Inflammatory macrophage treated with lipopolysaccharide for 4 hours (primary cell): ENCODE measurements at regions not wholly inside any gene's neighbourhood (a gene's known extent, or its start where the extent isn't known, plus 50 kb on each side); places are given as distances from the start of the nearest gene placed in this dataset.
"Not testable (repeated sequence)": the region's sequence is repeated elsewhere in the genome, so short reads cannot be mapped to it uniquely, and the experiment has no call there.

Experiments
- DNase-seq: peaks from one replicate; pipeline ENCODE4 v3.0.0-alpha.2; 2020

DNA sequence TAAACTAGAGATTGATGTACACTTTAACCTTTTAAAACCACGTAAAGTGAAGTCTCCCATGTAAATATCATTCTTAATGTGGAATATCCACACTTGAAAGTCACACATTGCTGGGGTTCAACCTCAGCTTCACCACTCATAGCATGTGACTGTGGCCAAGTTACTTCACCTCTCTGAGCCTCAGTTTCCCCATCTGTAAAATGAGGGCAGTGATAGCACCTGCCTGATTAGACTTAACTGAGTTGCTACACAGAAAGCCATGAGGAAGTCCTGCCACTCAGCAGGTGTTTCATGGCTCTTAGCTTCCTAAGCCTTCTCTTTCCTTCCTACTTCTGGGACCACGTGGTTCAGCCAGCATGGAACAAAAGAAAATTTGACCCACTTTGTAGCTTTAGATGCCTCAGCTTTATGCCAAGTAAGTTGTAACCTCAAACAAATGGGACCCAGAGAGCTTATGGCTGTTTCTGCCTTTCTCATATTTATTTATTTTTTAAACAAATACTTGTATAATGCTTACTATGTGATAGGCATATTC is 277.3 kb upstream of the KLF3 start:
- DNase-seq, result no peak

DNA sequence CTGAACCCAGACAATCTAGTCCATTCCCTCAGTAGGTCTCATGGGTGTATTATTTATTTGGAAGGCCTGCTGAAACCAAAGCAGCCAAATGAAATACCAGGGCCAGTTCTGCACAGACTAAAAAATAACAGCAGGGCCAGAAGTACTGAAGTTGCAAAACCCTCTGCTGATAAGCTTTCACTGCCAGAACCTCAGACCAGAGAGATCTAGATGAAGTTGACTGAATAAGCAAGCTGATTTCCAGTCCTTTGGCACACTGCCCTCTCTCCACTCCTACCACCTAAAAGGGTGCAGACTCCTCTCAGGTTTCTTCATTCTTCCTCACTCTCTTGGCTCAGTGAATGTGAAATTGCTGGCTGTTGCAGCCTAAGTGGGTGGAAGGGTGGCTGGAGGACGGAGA is 276.7 kb upstream of the KLF3 start:
- DNase-seq, result no peak

DNA sequence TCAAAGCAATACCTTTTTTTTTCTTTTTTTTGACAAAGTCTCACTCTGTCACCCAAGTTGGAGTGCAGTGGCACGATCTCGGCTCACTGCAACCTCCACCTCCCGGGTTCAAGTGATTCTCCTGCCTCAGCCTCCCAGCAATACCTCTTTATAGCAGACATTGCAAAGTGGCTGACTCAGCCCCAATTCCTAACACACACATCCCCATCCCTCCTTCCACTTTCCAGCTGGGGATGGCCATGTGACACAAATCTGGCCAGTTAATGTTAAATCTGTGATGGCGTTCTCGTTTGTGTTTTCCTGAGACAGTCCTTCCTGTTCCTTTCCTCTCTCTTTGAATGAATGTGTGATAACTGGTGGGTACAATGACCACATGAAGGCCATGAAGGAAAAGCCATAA is 276.2 kb upstream of the KLF3 start:
- DNase-seq, result no peak

DNA sequence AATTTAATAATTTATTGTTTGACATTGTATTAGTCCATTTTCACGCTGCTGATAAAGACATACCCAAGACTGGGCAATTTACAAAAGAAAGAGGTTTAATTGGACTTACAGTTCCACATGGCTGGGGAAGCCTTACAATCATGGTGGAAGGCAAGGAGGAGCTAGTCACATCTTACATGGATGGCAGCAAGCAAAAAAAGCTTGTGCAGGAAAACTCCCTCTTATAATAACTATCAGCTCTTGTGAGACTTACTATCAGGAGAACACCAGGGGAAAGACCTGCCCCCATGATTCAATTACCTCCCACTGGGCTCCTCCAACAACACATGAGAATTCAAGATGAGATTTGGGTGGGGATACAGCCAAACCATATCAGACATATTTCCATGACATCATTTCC is 275.1 kb upstream of the KLF3 start:
- not testable (repeated sequence) for DNase-seq

DNA sequence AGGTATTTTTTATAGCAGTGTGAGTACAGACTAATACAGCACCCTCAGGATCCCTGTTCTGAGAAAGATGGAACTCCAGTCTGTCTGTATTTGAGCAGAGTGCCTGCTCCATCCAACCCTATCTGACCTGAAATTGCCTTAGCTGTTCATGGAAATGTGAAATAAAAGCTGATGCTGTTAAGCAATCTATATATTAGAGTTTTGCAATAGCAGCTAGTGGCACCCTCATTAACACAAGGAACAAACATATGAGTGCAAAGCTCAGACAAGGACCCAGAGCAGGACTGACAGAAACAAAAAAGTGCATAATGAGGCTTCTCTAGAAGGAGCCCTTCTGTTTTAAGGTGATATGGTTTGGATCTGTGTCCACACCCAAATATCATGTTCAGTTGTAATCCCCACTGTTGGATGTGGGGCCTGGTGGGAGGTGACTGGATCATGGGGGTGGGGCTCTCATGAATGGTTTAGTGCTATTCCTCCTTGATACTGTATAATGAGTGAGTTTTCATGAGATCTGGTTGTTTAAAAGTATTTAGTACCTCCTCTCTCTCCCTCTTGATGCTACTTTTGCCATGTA is 272.9 kb upstream of the KLF3 start:
- no peak for DNase-seq

DNA sequence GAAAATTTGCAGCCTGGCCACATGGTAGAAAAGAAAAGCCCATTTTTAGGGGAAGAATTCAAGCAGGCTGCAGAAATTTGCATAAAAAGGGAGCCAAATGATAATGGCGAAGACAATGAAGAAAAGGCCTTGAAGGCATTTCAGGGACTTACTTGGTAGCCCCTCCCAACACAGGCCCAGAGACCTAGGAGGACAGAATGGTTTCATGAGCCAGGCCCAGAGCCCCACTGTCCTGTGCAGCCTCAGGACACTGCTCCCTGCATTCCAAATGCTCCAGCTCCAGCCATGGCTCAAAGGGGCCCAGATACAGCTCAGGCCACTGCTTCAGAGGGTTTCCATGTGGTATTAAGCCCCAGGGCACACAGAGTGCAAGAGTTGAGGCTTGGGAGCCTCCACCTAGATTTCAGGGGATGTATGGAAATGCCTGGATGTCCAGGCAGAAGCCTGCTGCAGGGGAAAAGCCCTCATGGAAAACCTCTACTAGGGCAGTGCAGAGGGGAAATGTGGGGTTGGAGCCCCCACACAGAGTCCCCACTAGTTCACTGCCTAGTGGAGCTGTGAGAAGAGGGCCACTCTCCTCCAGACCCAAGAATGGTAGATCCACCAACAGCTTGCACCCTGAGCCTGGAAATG is 271.7 kb upstream of the KLF3 start:
- DNase-seq, result no peak

DNA sequence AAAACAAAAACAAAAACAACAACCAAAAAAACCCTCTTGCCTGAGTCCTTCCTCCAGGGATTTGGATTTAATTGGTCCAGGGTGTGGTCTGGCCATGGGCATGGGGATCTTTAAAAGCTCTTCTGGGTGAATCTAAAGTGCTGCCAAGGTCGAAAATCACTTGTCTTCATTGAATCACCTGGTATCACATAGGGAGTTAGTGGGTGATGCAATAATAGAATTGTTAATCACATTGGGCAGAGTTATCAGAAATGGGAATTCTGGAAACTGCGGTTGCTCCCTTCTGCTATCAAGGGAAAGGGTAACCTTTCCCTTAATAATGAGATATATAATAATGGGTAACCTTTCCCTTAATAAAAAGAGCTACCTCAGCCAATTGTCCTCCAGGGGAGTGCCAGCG is 267.9 kb upstream of the KLF3 start:
- no peak for DNase-seq

DNA sequence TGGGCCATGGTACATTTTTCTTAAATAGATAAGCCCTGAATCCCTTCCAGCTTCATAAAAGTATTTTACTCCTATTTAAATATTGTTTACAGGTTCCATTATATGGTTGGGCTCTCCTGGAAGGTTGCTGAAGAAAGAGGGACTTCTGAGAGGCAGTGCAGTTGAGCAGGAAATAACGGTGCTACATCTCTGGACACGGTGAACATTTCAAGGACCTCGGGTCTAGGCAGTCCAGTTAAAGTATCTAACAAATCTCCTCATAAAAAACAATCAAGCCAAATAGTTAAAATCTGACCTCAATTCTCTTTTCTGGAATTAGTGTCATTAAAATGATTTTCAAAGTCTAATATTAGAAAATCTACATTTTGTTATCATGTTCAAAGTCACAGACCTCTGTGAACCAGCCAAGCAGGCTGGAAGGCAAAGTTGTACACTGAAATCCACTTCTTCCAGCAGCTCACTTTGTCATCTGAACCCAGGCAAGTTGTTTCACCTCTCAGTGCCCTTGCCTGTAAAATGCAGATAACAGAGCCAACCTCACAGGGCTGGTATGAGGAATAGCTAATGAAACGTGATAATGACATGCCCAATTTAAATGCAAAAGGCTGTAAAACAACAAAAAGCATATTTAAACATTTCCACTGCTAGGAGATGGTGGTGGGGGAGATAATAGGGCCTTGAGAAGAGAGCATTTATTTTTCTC is 267.0 kb upstream of the KLF3 start:
- DNase-seq, result no peak

DNA sequence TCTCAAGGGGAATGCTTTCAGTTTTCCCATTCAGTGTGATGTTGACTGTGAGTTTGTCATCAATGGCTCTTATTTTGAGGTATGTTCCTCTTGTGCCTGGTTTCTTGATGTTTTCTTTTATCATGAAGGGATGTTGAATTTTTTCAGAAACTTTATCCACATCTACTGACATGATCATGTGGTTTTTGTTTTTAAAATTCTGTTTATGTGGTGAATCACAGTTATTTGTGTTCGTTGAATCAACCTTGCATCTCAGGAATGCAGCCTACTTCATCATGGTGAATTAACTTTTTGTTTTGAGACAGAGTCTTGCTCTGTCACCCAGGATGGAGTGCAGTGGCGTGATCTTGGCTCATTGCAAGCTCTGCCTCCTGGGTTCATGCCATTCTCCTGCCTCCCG is 263.1 kb upstream of the KLF3 start:
- DNase-seq, result no peak

DNA sequence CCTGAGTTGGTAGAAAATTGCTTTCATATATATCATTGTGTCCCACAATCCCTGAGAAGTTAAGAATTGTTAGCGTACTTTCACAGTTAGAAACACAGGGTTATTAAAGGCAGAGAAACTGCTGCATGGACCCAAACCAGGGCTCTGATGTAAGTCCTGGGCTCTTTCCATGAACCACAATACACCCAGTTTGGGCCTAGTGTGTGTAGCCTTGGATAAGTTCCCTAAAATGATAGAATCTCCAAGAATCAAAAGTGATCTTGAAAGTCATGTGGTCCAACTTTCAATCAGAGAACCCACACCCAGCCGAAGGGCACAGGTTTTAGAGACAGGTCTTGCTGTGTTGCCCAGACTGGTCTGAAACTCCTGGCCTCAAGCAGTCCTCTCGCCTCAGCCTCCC is 257.8 kb upstream of the KLF3 start:
- DNase-seq, result no peak

DNA sequence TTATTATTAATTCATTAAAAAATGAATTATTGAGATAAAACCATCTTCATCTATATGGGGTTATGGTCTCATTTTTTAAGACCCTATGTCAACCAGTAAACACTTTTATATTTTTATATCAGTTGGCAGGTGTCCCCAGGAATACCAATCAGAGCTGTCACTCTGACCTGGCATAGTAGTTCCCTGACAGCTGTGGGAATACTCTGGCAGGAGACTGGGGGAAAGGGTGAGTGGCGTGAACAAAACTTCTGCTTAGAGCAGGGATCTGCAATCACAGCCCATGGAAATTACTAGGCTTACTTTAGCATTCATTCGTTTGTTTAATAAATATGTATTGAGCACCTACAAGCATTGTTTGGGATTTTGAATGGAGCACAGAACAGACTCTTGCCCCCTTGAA is 254.1 kb upstream of the KLF3 start:
- no peak for DNase-seq

DNA sequence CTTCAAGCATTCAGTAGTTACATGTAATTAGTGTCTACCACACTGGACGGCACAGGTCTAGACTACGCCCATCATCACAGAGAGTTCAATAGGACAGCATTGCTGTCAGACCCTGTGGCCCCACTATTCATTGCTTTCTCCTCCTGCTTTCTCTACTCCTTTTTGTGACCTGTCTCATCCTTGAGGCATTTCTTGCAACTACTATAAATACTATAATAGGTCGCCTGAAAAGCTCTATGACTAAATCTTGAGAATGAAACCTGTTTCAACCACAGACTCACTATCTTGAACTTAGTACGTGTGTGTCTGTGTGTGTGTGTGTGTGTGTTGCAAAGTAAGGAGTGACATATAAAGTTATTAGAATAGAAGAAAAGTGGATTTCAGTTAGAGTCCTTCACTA is 252.9 kb upstream of the KLF3 start:
- DNase-seq, result no peak

DNA sequence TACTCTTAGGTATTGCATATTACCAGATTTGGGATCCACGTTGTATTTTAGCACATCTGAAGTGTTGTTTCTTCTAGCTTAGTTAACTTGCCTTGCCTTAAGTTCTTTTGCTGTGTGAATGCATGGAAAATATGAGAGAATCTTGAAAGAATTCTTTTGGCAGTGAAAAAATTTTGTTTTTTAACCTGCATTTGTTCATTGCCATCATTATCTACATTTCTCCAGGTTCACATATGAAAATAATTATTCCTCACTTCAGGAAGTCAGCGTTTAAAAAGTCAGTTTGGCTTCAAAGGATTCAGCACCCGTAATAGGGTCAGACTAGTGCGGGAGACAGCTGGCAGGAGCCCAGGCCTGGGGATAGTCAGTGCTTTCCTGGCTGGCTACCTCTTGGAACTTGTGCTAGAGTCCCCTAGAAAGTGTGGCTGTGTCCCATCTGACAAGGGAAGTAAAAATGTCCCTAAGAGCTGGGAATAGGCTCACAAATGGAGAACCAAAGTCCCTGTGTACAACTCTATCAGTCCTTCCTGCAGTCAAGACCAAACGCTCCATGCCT is 251.9 kb upstream of the KLF3 start:
- DNase-seq, result no peak

DNA sequence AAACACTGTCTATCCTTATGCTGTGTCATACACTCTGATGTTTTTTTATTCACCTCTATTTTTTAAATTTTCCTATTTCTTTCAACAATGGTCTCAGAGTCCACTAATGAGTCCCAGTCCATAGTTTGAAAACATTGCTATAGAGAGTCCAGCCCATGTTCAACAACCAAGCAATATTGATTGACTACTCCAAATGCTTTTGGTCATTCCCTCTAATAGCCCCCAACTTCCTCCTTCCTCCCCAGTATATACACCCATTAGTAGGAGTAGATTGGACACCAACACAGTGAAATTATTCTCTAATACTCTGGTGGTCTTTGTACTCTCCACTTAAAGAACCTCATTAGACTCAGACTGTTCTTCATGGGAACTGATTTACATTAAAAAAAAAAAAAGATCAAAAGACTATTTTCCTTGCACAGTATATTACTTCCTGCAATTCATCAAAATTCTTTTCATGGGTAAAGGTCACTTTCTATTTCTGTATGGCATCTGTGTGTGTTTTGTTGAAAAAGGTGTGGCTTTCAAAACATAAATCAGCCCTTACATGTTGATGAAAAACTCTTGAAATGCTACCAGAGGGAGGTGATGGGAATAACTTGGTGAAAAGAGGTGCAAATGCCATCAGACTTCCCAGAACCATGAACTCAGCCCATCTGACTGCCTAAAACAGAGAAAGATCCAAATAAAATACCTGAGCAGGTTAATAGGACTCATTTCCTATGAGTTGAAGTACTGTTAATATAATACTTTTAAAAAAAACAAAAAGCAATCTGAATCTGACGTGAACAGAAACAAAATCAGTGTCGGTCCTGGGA is 250.3 kb upstream of the KLF3 start:
- DNase-seq, result no peak

DNA sequence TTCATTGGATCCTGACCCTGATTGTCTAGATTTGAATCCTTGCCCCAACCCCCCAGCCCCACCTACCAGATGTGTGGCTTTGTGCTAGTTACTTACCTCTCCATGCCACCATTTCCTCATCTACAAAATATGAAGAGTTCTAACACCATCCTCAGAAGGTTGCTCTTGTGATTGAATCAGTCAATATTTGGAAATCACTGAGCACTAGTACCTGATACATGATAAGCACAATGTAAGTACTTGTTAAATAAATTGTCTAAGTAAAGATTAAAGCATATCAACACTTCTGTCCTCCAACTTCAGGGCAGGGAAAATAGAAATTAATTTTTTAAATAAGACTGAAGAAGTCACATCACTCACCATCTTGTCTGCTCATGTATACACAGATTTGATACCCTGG is 249.6 kb upstream of the KLF3 start:
- no peak for DNase-seq

DNA sequence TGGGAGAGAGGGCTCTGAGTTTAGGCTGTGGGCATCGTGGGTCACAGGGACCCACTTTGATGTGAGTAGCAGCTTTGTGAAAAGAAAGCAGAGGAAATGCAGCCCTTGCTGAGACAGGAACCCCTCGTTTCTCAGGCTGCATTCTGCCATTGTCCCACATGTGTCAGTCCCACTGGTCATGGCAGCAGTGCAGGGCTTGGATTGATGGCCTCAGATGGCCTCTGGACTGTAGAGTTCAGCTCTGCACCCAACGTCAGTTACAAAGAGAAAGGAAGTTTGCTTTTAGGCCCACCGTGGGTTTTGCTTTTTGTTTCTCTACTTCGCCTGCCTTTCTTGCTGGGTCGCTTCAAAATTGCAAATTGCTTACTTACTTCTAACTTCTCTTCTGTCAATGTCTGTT is 248.3 kb upstream of the KLF3 start:
- no peak for DNase-seq

DNA sequence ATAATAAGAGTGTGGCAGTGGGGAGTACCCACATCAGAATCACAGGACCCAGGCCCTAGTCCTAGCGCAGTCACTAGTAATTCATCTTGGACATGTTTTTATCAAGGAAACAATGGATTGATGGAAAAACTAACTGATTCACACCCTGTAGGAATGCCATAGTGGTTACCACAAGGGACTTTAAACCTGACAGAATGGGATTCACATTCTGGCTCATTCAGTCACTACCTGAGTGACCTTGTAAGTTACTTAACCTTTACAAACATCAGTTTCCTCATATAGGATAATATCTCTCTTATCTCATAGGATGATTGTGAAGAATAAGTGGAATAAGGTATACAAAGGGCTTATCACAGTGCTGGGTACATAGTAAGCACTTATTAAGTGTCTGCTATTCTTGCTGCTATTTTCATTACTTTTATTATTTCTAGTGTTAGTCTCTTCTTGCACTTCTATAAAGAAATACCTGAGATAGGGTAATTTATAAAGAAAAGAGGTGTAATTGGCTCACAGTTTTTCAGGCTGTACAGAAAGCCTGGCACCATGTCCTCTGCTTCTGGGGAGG is 247.5 kb upstream of the KLF3 start:
- DNase-seq, result no peak

DNA sequence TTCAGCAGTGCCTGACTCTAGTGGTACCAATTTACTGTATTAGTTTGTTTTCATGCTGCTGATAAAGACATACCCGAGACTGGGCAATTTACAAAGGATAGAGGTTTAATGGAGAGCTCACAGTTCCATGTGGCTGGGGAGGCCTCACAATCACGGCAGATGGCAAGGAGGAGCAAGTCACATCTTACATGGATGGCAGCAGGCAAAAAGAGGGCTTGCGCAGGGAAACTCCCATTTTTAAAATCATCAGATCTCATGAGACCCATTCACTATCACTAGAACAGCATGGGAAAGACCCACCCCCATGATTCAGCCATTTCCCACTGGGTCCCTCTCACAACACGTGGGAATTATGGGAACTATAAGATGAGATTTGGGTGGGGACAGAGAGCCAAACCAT is 243.7 kb upstream of the KLF3 start:
- not testable (repeated sequence) for DNase-seq

DNA sequence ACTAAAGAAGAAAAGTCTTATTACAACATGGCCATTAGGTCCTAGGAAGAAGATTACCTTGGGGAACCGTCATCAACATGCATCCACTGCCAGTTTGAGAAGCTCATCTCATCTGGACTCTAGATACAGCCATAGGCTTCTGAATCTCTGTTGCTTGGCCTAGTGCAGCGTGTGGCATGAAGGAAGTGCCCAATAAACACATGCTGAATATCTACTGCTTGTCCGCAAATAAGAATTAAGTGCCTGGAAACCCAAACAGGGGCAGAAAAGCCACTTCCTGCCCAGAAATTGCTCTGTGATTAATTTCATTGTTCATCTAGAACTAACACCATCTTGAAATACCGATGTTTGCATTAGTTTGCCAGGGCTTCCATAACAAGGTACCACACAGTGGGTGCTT is 241.1 kb upstream of the KLF3 start:
- no peak for DNase-seq

DNA sequence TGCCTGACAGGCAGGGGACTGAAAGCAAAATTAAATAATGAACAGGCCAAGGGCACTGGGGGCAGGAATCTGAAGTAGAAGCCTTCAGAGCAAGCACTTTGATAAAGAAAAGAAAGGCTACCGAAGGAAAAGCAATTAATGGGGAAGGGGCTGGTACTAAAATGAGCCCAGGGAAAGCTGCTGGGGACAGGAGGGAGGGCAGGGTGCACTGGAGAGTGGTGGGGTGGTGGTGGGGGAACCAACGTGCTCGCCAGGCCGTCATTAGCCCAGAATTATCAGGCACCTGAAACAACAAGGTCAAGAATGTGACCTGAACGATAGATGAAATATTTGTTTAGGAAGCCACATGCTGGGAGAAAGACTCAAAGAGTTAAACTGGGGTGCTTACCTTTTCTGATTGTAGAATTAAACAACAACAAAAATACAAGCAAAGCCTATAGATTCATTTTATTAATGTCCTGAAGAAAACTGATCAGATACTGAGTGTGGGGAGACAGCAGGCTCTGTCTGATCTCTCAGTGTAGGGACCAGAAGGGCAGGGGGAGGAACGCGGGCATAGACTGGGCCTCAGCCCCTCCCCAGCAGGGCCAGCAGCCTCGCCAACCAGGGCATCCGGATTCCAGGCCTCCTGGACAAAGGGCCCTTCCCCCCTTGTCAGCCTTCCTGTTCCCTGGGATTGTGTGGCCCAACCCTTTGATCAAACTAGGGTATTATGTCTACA is 239.7 kb upstream of the KLF3 start:
- DNase-seq, result no peak

DNA sequence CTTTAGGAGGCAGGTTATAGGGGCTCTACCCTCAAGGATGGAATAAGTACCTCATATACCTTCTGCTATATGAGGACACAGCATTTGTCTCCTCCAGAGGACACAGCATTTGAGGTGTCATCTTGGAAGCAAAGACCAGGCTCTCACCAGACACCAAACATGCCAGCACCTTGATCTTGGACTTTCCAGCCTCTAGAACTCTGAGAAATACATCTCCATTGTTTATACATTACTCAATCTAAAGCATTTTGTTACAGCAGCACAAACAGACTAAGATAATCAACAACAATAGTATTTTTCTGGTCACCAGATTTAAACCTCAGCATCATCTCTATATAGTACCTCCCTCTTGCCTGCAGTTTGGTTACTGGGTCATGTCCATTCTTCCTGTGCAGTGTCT is 237.5 kb upstream of the KLF3 start:
- no peak for DNase-seq

DNA sequence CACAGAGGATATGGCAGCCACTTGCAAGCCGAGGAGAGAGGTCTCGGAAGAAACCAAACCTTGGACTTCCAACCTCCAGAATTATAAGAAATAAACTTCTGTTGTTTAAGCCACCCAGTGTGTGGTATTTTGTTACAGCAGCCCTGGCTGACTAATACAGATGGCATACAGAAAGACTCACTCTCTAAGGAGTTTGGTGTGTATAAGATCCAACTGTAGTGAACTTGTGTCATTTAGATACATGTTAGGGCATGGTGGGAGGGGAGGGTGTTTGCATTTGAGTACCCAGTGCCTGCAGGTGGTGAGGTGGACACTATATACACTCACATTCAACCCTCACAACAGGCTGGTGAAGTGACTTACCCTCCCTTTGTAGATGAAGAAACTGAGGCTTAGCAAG is 233.2 kb upstream of the KLF3 start:
- DNase-seq, result no peak
